ENCODE measurements at regions not wholly inside any gene's neighbourhood (a gene's known extent, or its start where the extent isn't known, plus 50 kb on each side); places are given as distances from the start of the nearest gene placed in this dataset.
A peak's percentile ranks its signal among the peaks of the same experiment; 100 is the strongest.
"Not testable (repeated sequence)": the region's sequence is repeated elsewhere in the genome, so short reads cannot be mapped to it uniquely, and the experiment has no call there.

- not testable (repeated sequence) for FAIRE-seq
Observed at GRCh38 chr18:14222354-14223221, 90.4 kb upstream of the ZNF519 start.

GRCh38 chr18:14221689-14222088 lies 89.5 kb upstream of the ZNF519 start:
- no peak for FAIRE-seq
- H3K36me3 ChIP-seq (ENCODE audit: control insufficient read depth, insufficient read depth, low read length) = no peaks in the 10 kb centered on the region
- no peak for DNase-seq (ENCODE audit: low read depth)
- H3K4me3 ChIP-seq (ENCODE audit: low read depth, low read length) = no peak overlapping the region
- TF ChIP-seq, protein P1, sequence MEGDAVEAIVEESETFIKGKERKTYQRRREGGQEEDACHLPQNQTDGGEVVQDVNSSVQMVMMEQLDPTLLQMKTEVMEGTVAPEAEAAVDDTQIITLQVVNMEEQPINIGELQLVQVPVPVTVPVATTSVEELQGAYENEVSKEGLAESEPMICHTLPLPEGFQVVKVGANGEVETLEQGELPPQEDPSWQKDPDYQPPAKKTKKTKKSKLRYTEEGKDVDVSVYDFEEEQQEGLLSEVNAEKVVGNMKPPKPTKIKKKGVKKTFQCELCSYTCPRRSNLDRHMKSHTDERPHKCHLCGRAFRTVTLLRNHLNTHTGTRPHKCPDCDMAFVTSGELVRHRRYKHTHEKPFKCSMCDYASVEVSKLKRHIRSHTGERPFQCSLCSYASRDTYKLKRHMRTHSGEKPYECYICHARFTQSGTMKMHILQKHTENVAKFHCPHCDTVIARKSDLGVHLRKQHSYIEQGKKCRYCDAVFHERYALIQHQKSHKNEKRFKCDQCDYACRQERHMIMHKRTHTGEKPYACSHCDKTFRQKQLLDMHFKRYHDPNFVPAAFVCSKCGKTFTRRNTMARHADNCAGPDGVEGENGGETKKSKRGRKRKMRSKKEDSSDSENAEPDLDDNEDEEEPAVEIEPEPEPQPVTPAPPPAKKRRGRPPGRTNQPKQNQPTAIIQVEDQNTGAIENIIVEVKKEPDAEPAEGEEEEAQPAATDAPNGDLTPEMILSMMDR (IDR thresholded peaks at IDR 0.05; ENCODE audit: insufficient read depth, low read length, severe bottlenecking) = no peak
- no peaks in the 10 kb centered on the region for H3K27me3 ChIP-seq (ENCODE audit: control insufficient read depth, insufficient read depth, low read length)

More at GRCh38 chr18:14222354-14223221, 90.4 kb upstream of the ZNF519 start:
- not testable (repeated sequence) for H3K36me3 ChIP-seq (ENCODE audit: control insufficient read depth, insufficient read depth, low read length); DNase-seq (ENCODE audit: low read depth); H3K27me3 ChIP-seq (ENCODE audit: control insufficient read depth, insufficient read depth, low read length); H3K4me3 ChIP-seq (ENCODE audit: low read depth, low read length)

DNA sequence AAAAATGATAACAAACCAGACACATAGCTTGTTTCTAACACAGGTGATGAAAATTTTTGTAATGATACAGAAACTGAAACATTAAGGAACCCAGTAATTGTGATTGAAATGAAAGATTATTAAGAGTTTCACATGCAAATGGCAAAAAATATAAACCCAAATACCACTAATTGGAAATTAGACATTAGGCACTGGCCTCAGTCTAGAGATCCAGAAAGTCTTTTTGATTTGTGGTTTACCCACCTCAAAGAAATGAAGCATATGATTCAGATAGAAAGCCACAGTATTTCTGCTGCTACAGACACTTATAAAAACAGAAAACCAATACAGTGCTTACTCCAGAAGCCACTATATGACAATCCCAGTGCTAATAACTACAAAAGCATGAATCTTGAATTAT lies 83.7 kb upstream of the ZNF519 start:
- not testable (repeated sequence) for H3K4me3 ChIP-seq (ENCODE audit: low read depth, low read length); H3K36me3 ChIP-seq (ENCODE audit: control insufficient read depth, insufficient read depth, low read length); H3K27me3 ChIP-seq (ENCODE audit: control insufficient read depth, insufficient read depth, low read length); DNase-seq (ENCODE audit: low read depth); FAIRE-seq

- not testable (repeated sequence) for H3K27me3 ChIP-seq (ENCODE audit: control insufficient read depth, insufficient read depth, low read length); H3K4me3 ChIP-seq (ENCODE audit: low read depth, low read length); H3K36me3 ChIP-seq (ENCODE audit: control insufficient read depth, insufficient read depth, low read length); FAIRE-seq; DNase-seq (ENCODE audit: low read depth)
Observed at GRCh38 chr18:14203424-14203823, 71.2 kb upstream of the ZNF519 start.

DNA sequence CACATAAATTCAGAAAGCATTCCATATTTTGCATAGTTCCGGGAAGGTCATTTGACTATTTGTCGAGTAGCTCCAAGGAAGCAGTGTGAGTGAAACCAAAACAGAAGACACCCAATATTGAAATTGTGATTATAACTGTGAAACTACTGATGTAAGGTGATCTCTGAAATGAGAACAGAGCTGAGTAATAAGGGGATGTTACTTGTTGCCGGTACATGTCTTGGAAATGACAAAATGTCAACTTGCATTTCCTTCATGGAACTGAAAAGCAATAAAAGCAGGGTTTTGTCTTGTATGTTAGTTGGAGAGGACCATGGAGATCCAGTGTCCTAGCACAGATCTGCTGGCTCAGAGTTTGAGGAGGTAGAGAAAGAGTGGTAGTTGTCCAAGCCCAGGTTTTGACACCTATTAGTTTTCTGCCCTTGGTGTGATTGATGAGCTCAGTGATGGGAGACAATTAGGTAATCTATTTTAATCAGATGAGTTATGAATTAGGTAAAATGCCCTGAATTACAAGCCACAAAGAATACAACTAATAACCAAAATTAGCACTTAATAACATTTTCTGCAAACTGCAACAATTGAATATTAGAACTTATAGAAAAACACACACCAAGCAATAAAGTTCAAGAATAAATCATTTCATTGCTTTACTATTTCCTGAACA lies 58.7 kb upstream of the ZNF519 start:
- DNase-seq (ENCODE audit: low read depth) = peak; percentile 54
- H3K36me3 ChIP-seq (ENCODE audit: control insufficient read depth, insufficient read depth, low read length); H3K4me3 ChIP-seq (ENCODE audit: low read depth, low read length); H3K27me3 ChIP-seq (ENCODE audit: control insufficient read depth, insufficient read depth, low read length); FAIRE-seq: not testable (repeated sequence)

DNA sequence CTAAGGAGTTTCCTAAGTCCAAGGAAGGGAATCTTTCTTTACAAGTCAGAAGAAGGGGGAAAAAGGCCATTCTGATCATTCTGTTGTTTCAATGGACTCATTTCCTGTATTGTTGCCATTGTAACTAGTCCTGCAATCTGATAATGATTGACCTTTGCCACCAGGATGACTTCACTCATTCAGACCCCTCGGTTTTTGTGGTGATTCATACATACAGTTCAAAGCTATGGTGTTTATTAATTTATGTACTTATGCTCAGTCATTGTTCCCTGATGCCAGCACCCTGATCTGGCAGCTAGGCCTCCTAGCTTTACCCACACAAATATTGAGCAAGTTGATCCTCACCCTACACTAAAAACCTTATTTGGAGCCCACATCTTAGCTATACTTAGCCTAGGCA lies 57.6 kb upstream of the ZNF519 start:
- TF ChIP-seq, protein P1 (IDR thresholded peaks at IDR 0.05; ENCODE audit: insufficient read depth, low read length, severe bottlenecking) = no peak
- FAIRE-seq = peak; percentile 28
- Histone ChIP-seq H3K27me3 (ENCODE audit: control insufficient read depth, insufficient read depth, low read length) (no peaks in the 10 kb centered on the region), H3K4me3 (ENCODE audit: low read depth, low read length) (no peak overlapping the region), H3K36me3 (ENCODE audit: control insufficient read depth, insufficient read depth, low read length) (no peaks in the 10 kb centered on the region)
- DNase-seq (ENCODE audit: low read depth) = peak; percentile 86

GRCh38 chr18:14188751-14189406 lies 56.6 kb upstream of the ZNF519 start:
- not testable (repeated sequence) for H3K36me3 ChIP-seq (ENCODE audit: control insufficient read depth, insufficient read depth, low read length); H3K27me3 ChIP-seq (ENCODE audit: control insufficient read depth, insufficient read depth, low read length); FAIRE-seq; H3K4me3 ChIP-seq (ENCODE audit: low read depth, low read length)
- peak; percentile 90 for DNase-seq (ENCODE audit: low read depth)

Measured in bronchial epithelial cell (primary cell).